Heart left ventricle (tissue), 16 donors: ENCODE measurements at regions not wholly inside any gene's neighbourhood (a gene's known extent, or its start where the extent isn't known, plus 50 kb on each side); places are given as distances from the start of the nearest gene placed in this dataset.
"Not testable (repeated sequence)": the region's sequence is repeated elsewhere in the genome, so short reads cannot be mapped to it uniquely, and the experiment has no call there.

ENCODE experiments used
- ATAC-seq, 4 donors: fragments of 200-7000 bp; cut with Tn5 transposase; one replicate each; pipeline ENCODE4 v1.9.1; 2020 to 2022; ENCODE audit warnings: moderate library complexity in 4 of 4, mild to moderate bottlenecking in 3 of 4, moderate number of reproducible peaks in 1 of 4
- DNase-seq, 5 donors: peaks; one replicate each; pipeline ENCODE4 v3.0.0-alpha.2; 2020
- H3K27ac ChIP-seq, 12 donors: fragments of 200-600 bp; sonication (generic) in 4 of 12; one replicate each; pipeline versions ENCODE4 v1.5.0 to v1.8.0; 2016 to 2022; ENCODE audit warnings: mild to moderate bottlenecking in 2 of 12
- H3K27me3 ChIP-seq, 9 donors: fragments of 200-600 bp; sonication (generic) in 2 of 9; one replicate each; pipeline versions ENCODE4 v1.5.1 to v1.8.0; 2016 to 2022; ENCODE audit warnings: mild to moderate bottlenecking in 3 of 9
- H3K36me3 ChIP-seq, 9 donors: fragments of 200-600 bp; sonication (generic) in 2 of 9; one replicate each; pipeline versions ENCODE4 v1.5.0 to v1.8.0; 2018 to 2022; ENCODE audit warnings: mild to moderate bottlenecking in 2 of 9
- H3K4me1 ChIP-seq, 12 donors: fragments of 200-600 bp; sonication (generic) in 4 of 12; one replicate each; pipeline versions ENCODE4 v1.5.0 to v1.8.0; 2016 to 2022; ENCODE audit warnings: mild to moderate bottlenecking in 3 of 12
- H3K4me3 ChIP-seq, 12 donors: fragments of 200-600 bp; sonication (generic) in 4 of 12; one replicate each; pipeline versions ENCODE4 v1.5.0 to v1.8.0; 2017 to 2022; ENCODE audit warnings: mild to moderate bottlenecking in 9 of 12, moderate library complexity in 4 of 12
- H3K9me3 ChIP-seq, 12 donors: fragments of 200-600 bp; sonication (generic) in 4 of 12; one replicate each; pipeline versions ENCODE4 v1.5.0 to v1.8.0; 2016 to 2022; ENCODE audit warnings: mild to moderate bottlenecking in 1 of 12
- POLR2A ChIP-seq, 2 donors: fragments of 450-650 bp; IDR thresholded peaks; one replicate each; pipeline ENCODE4 v1.6.1; 2017; ENCODE audit warnings: antibody characterized with exemption in 2 of 2, mild to moderate bottlenecking in 2 of 2, moderate library complexity in 2 of 2
- whole genome bisulfite sequencing, 4 donors: extraction: QIAGEN DNeasy Blood & Tissue Kit in 2 of 4; methylation state at CpG; one replicate each; pipeline versions ENCODE4 v1.1.5 to v1.1.7; 2013 to 2018; 5-methylcytosine and 5-hydroxymethylcytosine counted together
- intact Hi-C, 10 donors: fragments of 100-400 bp; cut with DNase I; formaldehyde crosslinking; loops; one replicate each; pipeline versions ENCODE4 v1.11.1 to v1.14.2; 2022
- TF ChIP-seq, protein P1 (sequence below), 12 donors: fragments of 200-600 bp; sonication (generic) in 4 of 12; IDR thresholded peaks; one replicate each; pipeline versions ENCODE4 v1.5.0 to v1.8.0; 2018 to 2022; ENCODE audit warnings: antibody characterized with exemption in 12 of 12, mild to moderate bottlenecking in 5 of 12
- donor health status: ischemic (EF 13 %, LVEDD 7.1; RV severe dilation, severe dysfunction).
- donor health status: healthy with polysubstance abuse.
- donor health status: DM: no; HTN: yes; CAD: no.
- donor health status: DM: no; HTN: no; CAD: no.
- donor health status: ischemic (EF 25% LVEDD 6.9; RV normal size, moderate dysfunction).
- donor health status: ischemic (EF 25% LVEDD 5.7; RV mildly dilated, moderate dysfunction).
- donor health status: healthy.
- donor health status: DM: yes; HTN: yes; CAD: no.
- donor health status: ischemic (EF 35%, LVEDD 5.7; RV mildly dilated, moderate dysfunction).
- donor health status: nonischemic (EF 11% LVEDD 7.7; RV severe dilation, severe dysfunction).
- donor health status: DM: yes; HTN: yes; CAD: no.
- donor health status: PGD.
- donor health status: ischemic (EF 29% LVEDD 5.4; RV normal size, mild dysfunction).
- donor health status: nonischemic (EF 23%, LVEDD 6.1; RV moderate dilation, normal function).

DNA sequence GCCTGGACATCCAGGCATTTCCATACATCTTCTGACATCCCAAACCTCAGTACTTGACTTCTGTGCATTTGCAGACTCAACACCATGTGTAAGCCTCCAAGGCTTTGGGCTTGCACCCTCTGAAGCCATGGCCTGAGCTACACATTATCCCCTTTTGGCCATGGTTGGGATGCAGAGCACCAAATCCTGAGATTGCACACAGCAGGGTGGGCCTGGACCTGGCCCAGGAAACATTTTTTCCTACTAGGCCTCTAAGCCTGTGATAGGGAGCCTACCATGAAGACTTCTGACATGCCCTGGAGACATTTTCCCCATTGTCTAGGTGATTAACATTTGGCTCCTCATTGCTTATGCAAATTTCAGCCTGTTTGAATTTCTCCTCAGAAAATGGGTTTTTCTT lies 853.4 kb upstream of the SPRY2 start:
- intact Hi-C loops, result no loop called here
- ATAC-seq (no peak), DNase-seq (no peak)
- Histone ChIP-seq H3K36me3 (no peaks in the 10 kb centered on the region), H3K27ac (no peak overlapping the region), H3K27me3 (no peaks in the 10 kb centered on the region), H3K4me3 (no peak overlapping the region), H3K9me3 (peaks cover 0 to 4% (median 0%) of the 10 kb centered on the region in 12 donors), H3K4me1 (no peaks in the 10 kb centered on the region)
- no peak for TF ChIP-seq POLR2A (IDR thresholded peaks at IDR 0.05)
- TF ChIP-seq, protein P1, sequence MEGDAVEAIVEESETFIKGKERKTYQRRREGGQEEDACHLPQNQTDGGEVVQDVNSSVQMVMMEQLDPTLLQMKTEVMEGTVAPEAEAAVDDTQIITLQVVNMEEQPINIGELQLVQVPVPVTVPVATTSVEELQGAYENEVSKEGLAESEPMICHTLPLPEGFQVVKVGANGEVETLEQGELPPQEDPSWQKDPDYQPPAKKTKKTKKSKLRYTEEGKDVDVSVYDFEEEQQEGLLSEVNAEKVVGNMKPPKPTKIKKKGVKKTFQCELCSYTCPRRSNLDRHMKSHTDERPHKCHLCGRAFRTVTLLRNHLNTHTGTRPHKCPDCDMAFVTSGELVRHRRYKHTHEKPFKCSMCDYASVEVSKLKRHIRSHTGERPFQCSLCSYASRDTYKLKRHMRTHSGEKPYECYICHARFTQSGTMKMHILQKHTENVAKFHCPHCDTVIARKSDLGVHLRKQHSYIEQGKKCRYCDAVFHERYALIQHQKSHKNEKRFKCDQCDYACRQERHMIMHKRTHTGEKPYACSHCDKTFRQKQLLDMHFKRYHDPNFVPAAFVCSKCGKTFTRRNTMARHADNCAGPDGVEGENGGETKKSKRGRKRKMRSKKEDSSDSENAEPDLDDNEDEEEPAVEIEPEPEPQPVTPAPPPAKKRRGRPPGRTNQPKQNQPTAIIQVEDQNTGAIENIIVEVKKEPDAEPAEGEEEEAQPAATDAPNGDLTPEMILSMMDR (IDR thresholded peaks at IDR 0.05), result no peak

DNA sequence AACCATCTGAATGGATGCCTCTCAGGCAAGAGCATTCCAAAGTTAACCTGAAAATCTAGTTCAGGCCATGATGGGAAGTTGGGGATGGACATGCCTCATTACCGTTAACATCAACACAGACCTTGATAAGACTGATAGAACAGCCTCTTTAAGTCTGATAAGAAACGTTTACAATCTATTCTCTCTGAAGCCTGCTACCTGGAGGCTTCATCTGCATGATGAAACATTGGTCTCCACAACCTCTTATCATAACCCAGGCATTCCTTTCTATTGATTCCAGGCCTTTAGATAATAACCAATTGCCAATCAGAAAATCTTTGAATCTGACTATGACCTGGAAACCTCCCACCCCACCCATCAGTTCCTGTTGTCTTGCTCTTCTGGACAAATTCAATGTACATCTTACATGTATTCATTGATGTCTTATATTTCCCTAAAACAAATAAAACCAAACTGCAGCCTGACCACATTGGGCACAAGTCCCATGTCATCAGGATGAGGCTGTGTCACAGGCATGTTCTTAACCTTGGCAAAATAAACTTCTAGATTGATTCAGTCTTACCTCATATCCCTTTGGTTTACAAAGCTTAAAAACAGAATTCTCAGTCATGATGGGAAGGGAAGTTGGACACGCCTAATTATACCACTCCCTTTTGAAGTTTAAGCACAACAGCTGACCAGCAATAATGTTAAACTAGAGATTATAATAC lies 843.8 kb upstream of the SPRY2 start:
- no peak for ATAC-seq
- no peak for DNase-seq
- TF ChIP-seq POLR2A (IDR thresholded peaks at IDR 0.05), result no peak
- TF ChIP-seq, protein P1 (IDR thresholded peaks at IDR 0.05), result no peak
- no peaks in the 10 kb centered on the region for H3K27me3 ChIP-seq
- H3K4me3 ChIP-seq, result no peak overlapping the region
- intact Hi-C loops, result no loop called here
- H3K9me3 ChIP-seq, result no peaks in the 10 kb centered on the region
- no peaks in the 10 kb centered on the region for H3K4me1 ChIP-seq
- 39 to 75% (median 43%) methylated on average over 2 to 3 of the region's 3 CpGs for WGBS, 4 donors
- no peaks in the 10 kb centered on the region for H3K36me3 ChIP-seq
- H3K27ac ChIP-seq, result no peak overlapping the region

DNA sequence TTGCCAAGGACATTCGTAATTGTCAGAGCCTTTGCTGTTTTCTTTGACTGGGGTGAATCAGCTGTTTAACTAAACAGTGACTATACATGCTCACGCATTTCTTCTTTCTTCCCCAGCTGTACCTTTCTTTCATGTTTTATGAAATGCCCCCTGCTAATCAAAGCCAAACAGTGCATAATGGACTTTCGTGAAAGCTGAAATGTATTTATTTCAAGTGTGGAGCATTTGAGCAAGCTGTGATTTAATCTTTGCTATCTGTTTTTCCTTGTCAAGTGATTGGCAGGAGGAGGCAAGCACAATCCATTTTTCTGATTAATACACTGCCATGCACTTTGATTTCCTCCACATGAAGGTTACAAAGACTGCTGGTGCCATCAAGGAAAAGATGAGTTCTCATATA lies 831.7 kb upstream of the SPRY2 start:
- intact Hi-C loops, result no loop called here
- Histone ChIP-seq H3K27ac (no peak overlapping the region), H3K9me3 (no peaks in the 10 kb centered on the region), H3K4me1 (no peaks in the 10 kb centered on the region), H3K4me3 (no peak overlapping the region), H3K27me3 (peaks cover 0 to 4% (median 0%) of the 10 kb centered on the region in 9 donors), H3K36me3 (no peaks in the 10 kb centered on the region)
- TF ChIP-seq, protein P1 (IDR thresholded peaks at IDR 0.05), result no peak
- no peak for TF ChIP-seq POLR2A (IDR thresholded peaks at IDR 0.05)
- WGBS, 4 donors, result 83 to 88% (median 86%) methylated on average over 3 of the region's 3 CpGs
- DNase-seq, result no peak
- no peak for ATAC-seq

DNA sequence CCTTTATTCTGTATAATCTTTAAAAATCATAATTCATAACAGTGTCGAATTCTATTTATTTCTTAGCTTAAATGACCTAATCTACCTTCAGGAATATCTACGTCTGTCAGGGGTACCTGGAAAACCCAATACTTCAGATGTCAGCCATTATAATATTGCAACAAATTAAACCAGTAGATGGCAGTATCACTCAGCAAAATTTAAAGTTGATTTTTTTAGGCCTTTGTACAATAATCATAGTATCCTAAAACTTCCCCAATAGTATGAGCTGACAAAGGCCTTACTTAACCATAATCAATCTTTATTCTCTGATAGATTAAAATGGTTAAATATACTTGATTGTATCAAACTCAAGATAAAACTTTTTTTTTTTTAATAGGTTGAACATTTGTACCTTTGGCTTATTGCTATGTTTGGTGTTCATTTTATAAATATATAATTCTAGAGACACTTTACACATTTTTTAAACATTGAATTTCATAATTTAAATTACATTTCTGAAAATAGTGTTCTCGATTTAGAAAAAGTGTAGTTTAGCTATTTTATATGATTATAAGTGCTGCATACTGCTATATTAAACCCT lies 830.2 kb upstream of the SPRY2 start:
- H3K4me3 ChIP-seq, result no peak overlapping the region
- ATAC-seq, result no peak
- no peaks in the 10 kb centered on the region for H3K9me3 ChIP-seq
- DNase-seq, result no peak
- peaks cover 0 to 4% (median 0%) of the 10 kb centered on the region in 9 donors for H3K27me3 ChIP-seq
- H3K36me3 ChIP-seq, result no peaks in the 10 kb centered on the region
- no peaks in the 10 kb centered on the region for H3K4me1 ChIP-seq
- no peak for TF ChIP-seq POLR2A (IDR thresholded peaks at IDR 0.05)
- TF ChIP-seq, protein P1 (IDR thresholded peaks at IDR 0.05), result peak; percentile 36 to 64 (median 50)
- WGBS, 4 donors, result 17 to 26% (median 23%) methylated on average over 3 of the region's 3 CpGs
- intact Hi-C loops, result no loop called here
- H3K27ac ChIP-seq, result no peak overlapping the region

DNA sequence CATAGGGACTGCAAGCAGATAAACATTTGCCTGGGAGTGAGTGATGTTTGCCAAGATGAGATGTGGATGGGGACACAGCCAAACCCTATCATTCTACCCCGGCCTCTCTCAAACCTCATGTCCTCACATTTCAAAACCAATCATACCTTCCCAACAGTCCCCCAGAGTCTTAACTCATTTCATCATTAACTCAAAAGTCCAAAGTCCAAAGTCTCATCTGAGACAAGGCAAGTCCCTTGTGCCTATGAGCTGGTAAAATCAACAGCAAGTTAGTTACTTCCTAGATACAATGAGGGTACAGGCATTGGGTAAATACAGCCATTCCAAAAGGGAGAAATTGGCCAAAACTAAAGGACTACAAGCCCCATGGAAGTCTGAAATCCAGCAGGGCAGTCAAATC lies 822.9 kb upstream of the SPRY2 start:
- ATAC-seq, H3K27me3 ChIP-seq, H3K9me3 ChIP-seq, DNase-seq, H3K4me1 ChIP-seq, H3K27ac ChIP-seq, intact Hi-C loops, H3K4me3 ChIP-seq, H3K36me3 ChIP-seq: not testable (repeated sequence)
- WGBS, 4 donors, result 55 to 87% (median 69%) methylated on average over 1 of the region's 1 CpG
